SK-N-SH treated with all-trans-retinoic acid at 6 μM for 48 hours (cell line): ENCODE measurements at regions not wholly inside any gene's neighbourhood (a gene's known extent, or its start where the extent isn't known, plus 50 kb on each side); places are given as distances from the start of the nearest gene placed in this dataset.
A peak's percentile ranks its signal among the peaks of the same experiment; 100 is the strongest.

ENCODE experiments used
- ATAC-seq: fragments of 200-7000 bp; cut with Tn5 transposase; 3 replicates; pipeline ENCODE4 v1.9.1; 2020; ENCODE audit warnings: mild to moderate bottlenecking, moderate library complexity
- BACH2 ChIP-seq: fragments of 250-450 bp; sonication (Bioruptor Pico); IDR thresholded peaks from 2 replicates; pipeline ENCODE4 v1.9.0; 2021; ENCODE audit warnings: mild to moderate bottlenecking, borderline replicate concordance
- CSDC2 ChIP-seq: fragments of 250-450 bp; sonication (Bioruptor Pico); IDR thresholded peaks from 2 replicates; pipeline ENCODE4 v1.5.0; 2020; ENCODE audit warnings: mild to moderate bottlenecking, moderate library complexity
- ESRRG ChIP-seq: fragments of 250-450 bp; sonication (Bioruptor Pico); IDR thresholded peaks from 2 replicates; pipeline ENCODE4 v1.6.1; 2021; ENCODE audit warnings: mild to moderate bottlenecking
- GLIS3 ChIP-seq: fragments of 250-450 bp; sonication (Bioruptor Pico); IDR thresholded peaks from 2 replicates; pipeline ENCODE4 v1.5.0; 2020; ENCODE audit warnings: mild to moderate bottlenecking, moderate library complexity
- ISL1 ChIP-seq: fragments of 250-450 bp; sonication (Bioruptor Pico); IDR thresholded peaks from 2 replicates; pipeline ENCODE4 v2.1.2; 2022; ENCODE audit warnings: mild to moderate bottlenecking, moderate library complexity
- OSR1 ChIP-seq: fragments of 250-450 bp; sonication (Bioruptor Pico); IDR thresholded peaks from 2 replicates; pipeline ENCODE4 v1.8.0; 2022; ENCODE audit warnings: moderate library complexity, mild to moderate bottlenecking, inconsistent platforms
- RARB ChIP-seq: fragments of 250-450 bp; sonication (Bioruptor Pico); IDR thresholded peaks from 2 replicates; pipeline ENCODE4 v1.8.0; 2021; ENCODE audit warnings: mild to moderate bottlenecking, moderate library complexity
- SNAI2 ChIP-seq: fragments of 250-450 bp; sonication (Bioruptor Pico); IDR thresholded peaks from 2 replicates; pipeline ENCODE4 v1.5.0; 2020; ENCODE audit warnings: mild to moderate bottlenecking, moderate library complexity
- TCF4 ChIP-seq: fragments of 250-450 bp; sonication (Bioruptor Pico); IDR thresholded peaks from 2 replicates; pipeline ENCODE4 v1.8.0; 2021; ENCODE audit warnings: mild to moderate bottlenecking, moderate library complexity, borderline replicate concordance
- TOX ChIP-seq: fragments of 250-450 bp; sonication (Bioruptor Pico); IDR thresholded peaks from 2 replicates; pipeline ENCODE4 v1.8.0; 2021; ENCODE audit warnings: mild to moderate bottlenecking, moderate library complexity, borderline replicate concordance
- ZFP3 ChIP-seq: fragments of 250-450 bp; sonication (Bioruptor Pico); IDR thresholded peaks from 2 replicates; pipeline ENCODE4 v1.5.0; 2020; ENCODE audit warnings: mild to moderate bottlenecking, moderate library complexity
- ZFP30 ChIP-seq: fragments of 450-650 bp; formaldehyde crosslinking; IDR thresholded peaks from 2 replicates; pipeline ENCODE4 v1.5.0; 2022; ENCODE audit warnings: mild to moderate bottlenecking, moderate library complexity
- ZNF8 ChIP-seq: fragments of 450-650 bp; formaldehyde crosslinking; IDR thresholded peaks from 2 replicates; pipeline ENCODE4 v1.5.0; 2020; ENCODE audit warnings: mild to moderate bottlenecking, moderate library complexity
- TF ChIP-seq, protein P1 (sequence below): fragments of 250-450 bp; sonication (Bioruptor Pico); IDR thresholded peaks from 2 replicates; pipeline ENCODE4 v1.5.1; 2020; ENCODE audit warnings: low read depth, mild to moderate bottlenecking, moderate library complexity
- TF ChIP-seq, protein P2 (sequence below): fragments of 250-450 bp; sonication (Bioruptor Pico); IDR thresholded peaks from 2 replicates; pipeline ENCODE4 v1.8.0; 2021; ENCODE audit warnings: low read depth, mild to moderate bottlenecking, moderate library complexity, borderline replicate concordance
- TF ChIP-seq, protein P3 (sequence below): fragments of 250-450 bp; sonication (Bioruptor Pico); IDR thresholded peaks from 2 replicates; pipeline ENCODE4 v1.8.0; 2020; ENCODE audit warnings: mild to moderate bottlenecking, moderate library complexity, borderline replicate concordance
- TF ChIP-seq, protein P4 (sequence below): fragments of 250-450 bp; sonication (Bioruptor Pico); IDR thresholded peaks from 2 replicates; pipeline ENCODE4 v1.5.1; 2021; ENCODE audit warnings: mild to moderate bottlenecking, moderate library complexity

DNA sequence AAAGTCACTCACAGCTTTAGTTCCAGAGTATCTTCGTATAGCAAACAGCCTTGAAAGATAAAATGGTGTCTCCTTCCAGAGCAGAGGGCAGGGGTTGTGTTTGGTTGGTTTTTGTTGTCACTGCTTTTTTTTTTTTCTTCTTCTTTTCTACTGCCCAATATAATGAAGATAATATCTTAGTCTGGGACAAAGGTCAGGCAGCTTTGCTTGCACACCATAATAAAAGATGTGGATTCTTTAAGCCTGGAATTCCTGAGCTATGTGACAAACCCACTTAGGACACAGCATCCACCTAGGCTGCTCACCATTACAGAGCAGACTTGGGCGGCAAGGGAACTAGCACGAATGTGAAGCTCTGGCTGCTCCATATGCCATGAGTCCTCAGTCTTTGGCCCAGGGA is 165.6 kb upstream of the MIR17HG start (continued):
- TF ChIP-seq, protein P1, sequence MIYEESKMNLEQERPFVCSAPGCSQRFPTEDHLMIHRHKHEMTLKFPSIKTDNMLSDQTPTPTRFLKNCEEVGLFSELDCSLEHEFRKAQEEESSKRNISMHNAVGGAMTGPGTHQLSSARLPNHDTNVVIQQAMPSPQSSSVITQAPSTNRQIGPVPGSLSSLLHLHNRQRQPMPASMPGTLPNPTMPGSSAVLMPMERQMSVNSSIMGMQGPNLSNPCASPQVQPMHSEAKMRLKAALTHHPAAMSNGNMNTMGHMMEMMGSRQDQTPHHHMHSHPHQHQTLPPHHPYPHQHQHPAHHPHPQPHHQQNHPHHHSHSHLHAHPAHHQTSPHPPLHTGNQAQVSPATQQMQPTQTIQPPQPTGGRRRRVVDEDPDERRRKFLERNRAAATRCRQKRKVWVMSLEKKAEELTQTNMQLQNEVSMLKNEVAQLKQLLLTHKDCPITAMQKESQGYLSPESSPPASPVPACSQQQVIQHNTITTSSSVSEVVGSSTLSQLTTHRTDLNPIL (CRISPR knock-in tag) = no peak
- TF ChIP-seq, protein P2, sequence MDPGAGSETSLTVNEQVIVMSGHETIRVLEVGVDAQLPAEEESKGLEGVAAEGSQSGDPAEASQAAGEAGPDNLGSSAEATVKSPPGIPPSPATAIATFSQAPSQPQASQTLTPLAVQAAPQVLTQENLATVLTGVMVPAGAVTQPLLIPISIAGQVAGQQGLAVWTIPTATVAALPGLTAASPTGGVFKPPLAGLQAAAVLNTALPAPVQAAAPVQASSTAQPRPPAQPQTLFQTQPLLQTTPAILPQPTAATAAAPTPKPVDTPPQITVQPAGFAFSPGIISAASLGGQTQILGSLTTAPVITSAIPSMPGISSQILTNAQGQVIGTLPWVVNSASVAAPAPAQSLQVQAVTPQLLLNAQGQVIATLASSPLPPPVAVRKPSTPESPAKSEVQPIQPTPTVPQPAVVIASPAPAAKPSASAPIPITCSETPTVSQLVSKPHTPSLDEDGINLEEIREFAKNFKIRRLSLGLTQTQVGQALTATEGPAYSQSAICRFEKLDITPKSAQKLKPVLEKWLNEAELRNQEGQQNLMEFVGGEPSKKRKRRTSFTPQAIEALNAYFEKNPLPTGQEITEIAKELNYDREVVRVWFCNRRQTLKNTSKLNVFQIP = no peak
- no peak for TF ChIP-seq ESRRG (CRISPR knock-in tag)
- TF ChIP-seq BACH2 (CRISPR knock-in tag) = no peak
- no peak for TF ChIP-seq TOX (CRISPR knock-in tag)
- no peak for TF ChIP-seq SNAI2 (CRISPR knock-in tag)
- TF ChIP-seq CSDC2 (CRISPR knock-in tag) = no peak
- TF ChIP-seq, all 23 proteins: peak for 0

DNA sequence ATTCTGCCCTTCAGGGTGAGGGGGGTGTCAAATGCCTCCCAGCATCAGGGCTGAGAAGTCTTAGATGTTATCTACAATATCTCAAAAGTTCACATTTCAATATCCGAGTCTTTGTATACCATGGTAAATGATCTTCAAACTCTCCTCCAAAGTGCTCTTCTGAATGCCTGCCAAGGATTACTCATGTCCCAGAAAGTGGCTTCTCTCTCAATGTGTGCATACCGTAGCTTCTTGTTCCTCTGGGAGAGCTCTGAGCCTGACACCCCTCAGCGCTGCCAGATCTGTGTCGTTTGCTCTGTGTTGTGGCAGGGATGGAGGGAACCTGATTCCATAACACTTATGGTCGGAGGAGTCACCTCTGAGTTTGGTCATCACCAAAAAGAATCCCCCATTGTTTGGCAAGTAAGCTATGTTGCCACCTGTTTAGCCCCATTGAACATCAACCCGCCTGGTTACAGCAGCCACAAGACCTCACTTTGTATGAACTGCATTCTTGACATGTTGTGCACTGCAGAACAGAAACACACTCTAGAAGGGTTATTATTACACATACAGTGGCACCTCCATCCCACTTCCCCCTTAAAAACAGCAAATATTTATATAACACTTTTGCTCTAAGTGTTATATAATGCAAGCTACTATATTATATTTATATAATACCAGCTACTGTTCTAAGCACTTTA is 163.1 kb upstream of the MIR17HG start:
- peak; percentile 95 for TF ChIP-seq ISL1
- no peak for TF ChIP-seq TOX (CRISPR knock-in tag)
- no peak for TF ChIP-seq OSR1
- TF ChIP-seq, protein P1 (CRISPR knock-in tag) = peak; percentile 61; the same call in 1 of the 2 replicates
- TF ChIP-seq, protein P3, sequence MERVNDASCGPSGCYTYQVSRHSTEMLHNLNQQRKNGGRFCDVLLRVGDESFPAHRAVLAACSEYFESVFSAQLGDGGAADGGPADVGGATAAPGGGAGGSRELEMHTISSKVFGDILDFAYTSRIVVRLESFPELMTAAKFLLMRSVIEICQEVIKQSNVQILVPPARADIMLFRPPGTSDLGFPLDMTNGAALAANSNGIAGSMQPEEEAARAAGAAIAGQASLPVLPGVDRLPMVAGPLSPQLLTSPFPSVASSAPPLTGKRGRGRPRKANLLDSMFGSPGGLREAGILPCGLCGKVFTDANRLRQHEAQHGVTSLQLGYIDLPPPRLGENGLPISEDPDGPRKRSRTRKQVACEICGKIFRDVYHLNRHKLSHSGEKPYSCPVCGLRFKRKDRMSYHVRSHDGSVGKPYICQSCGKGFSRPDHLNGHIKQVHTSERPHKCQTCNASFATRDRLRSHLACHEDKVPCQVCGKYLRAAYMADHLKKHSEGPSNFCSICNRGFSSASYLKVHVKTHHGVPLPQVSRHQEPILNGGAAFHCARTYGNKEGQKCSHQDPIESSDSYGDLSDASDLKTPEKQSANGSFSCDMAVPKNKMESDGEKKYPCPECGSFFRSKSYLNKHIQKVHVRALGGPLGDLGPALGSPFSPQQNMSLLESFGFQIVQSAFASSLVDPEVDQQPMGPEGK = no peak
- TF ChIP-seq RARB (CRISPR knock-in tag) = no peak
- TF ChIP-seq, protein P2 = no peak
- TF ChIP-seq ZNF8 = peak; percentile 90
- peak; percentile 87 for ATAC-seq

DNA sequence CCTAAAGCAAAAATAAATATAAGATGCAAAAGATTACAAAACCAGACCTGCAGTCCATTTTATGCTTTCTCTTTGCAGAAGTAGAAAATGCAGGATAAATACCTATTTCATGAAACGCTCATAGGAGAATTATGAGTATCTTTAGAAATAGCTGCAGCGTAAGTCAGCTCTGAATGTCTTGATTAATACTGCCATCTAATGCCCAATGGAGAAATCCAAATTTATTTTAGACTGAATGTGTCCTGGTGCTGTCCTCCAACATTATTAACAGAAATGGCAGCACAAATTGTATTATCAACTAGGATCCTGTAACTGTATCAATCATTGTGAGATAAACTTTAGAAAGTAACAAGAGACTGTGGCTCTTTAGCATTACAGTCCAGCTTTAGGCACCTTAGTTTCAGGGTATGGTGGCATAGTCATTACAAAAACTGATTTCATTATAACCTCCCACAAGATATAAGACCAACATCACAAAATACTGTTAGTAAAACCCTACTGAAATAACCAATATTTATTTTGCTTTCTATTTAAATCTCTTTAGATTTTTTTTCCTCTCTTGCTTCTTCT is 162.1 kb upstream of the MIR17HG start:
- TF ChIP-seq TCF4 (CRISPR knock-in tag) (no peak), BACH2 (CRISPR knock-in tag) (no peak), ISL1 (0 out of 2 replicates have a peak, but pooled peaks have one; percentile 10), ZNF8 (no peak), OSR1 (no peak), ZFP3 (CRISPR knock-in tag) (no peak), GLIS3 (CRISPR knock-in tag) (no peak), SNAI2 (CRISPR knock-in tag) (no peak), RARB (CRISPR knock-in tag) (no peak), ZFP30 (CRISPR knock-in tag) (no peak)
- TF ChIP-seq, protein P4, sequence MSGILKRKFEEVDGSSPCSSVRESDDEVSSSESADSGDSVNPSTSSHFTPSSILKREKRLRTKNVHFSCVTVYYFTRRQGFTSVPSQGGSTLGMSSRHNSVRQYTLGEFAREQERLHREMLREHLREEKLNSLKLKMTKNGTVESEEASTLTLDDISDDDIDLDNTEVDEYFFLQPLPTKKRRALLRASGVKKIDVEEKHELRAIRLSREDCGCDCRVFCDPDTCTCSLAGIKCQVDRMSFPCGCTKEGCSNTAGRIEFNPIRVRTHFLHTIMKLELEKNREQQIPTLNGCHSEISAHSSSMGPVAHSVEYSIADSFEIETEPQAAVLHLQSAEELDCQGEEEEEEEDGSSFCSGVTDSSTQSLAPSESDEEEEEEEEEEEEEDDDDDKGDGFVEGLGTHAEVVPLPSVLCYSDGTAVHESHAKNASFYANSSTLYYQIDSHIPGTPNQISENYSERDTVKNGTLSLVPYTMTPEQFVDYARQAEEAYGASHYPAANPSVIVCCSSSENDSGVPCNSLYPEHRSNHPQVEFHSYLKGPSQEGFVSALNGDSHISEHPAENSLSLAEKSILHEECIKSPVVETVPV (CRISPR knock-in tag) = 0 out of 2 replicates have a peak, but pooled peaks have one; percentile 34
- TF ChIP-seq, all 23 proteins: peak for 2

DNA sequence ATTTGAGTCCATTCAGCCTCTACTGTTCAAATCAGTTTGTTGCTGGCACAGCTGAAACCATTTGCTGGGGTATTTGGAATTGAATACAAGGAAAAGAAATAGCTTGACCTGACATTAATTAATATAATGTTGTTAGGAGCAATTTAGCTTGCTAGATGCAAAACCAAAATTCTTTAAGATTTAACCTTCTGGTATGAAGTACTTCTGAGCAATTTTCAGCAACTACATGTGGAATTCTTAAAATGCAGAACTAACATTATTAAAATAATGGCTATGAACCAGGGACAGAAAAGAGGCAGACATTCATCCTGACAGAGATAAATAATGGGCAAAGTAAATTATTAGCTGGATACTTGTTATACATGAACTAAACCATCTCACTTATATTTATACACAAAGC is 160.0 kb upstream of the MIR17HG start:
- ATAC-seq = no peak
- TF ChIP-seq TCF4 (CRISPR knock-in tag) (no peak), ISL1 (peak; percentile 95), ZNF8 (no peak)

More for the DNA sequence above, 162.1 kb upstream of the MIR17HG start:
- peak; percentile 70 for ATAC-seq
